LNCAP (cell line): ENCODE measurements at regions not wholly inside any gene's neighbourhood (a gene's known extent, or its start where the extent isn't known, plus 50 kb on each side); places are given as distances from the start of the nearest gene placed in this dataset.

ENCODE experiments used
- TF ChIP-seq, protein P1 (sequence below): fragments of 450-650 bp; IDR thresholded peaks from 2 replicates; pipeline ENCODE4 v1.5.1; 2017; ENCODE audit warnings: mild to moderate bottlenecking

- TF ChIP-seq, protein P1, sequence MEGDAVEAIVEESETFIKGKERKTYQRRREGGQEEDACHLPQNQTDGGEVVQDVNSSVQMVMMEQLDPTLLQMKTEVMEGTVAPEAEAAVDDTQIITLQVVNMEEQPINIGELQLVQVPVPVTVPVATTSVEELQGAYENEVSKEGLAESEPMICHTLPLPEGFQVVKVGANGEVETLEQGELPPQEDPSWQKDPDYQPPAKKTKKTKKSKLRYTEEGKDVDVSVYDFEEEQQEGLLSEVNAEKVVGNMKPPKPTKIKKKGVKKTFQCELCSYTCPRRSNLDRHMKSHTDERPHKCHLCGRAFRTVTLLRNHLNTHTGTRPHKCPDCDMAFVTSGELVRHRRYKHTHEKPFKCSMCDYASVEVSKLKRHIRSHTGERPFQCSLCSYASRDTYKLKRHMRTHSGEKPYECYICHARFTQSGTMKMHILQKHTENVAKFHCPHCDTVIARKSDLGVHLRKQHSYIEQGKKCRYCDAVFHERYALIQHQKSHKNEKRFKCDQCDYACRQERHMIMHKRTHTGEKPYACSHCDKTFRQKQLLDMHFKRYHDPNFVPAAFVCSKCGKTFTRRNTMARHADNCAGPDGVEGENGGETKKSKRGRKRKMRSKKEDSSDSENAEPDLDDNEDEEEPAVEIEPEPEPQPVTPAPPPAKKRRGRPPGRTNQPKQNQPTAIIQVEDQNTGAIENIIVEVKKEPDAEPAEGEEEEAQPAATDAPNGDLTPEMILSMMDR, result no peak
These were observed 54.6 kb upstream of the TBX3 start for GRCh38 chr12:114738460-114739184.

DNA sequence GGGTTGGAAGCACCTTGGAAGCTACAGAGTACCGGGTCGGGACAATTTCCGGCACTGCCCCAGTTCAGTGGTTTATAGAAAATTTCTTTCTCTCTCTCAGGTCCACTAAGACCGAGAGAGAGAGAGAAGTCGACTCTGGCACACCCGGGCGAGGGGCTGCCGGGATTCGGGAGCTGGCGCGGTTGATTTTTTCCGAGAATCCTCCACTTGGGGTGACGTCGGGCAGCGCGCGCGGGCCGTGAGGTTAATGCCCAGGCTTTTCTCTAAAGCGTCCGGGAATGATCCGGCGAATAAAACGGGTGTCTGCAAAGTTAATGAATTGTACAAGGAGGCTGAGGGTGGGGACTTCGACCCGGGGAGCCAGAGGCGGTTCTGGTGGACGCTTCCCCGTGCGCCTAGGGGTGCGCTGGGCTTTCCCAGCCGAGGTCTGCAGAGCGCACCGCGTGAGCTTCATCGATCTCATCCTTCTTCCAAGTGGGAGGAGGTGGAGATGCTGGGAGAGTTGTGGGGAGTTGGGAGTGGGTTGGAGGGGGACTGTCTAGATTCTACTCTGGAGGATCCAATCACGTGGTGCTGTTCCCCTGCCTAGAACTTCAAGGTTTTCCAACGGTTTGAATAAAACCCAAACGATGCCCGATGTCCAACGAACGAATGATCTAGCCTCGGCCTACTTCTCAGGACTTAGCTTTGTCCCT, 51.9 kb upstream of the TBX3 start:
- TF ChIP-seq, protein P1, result no peak

GRCh38 chr12:114735011-114735410, 51.0 kb upstream of the TBX3 start:
- TF ChIP-seq, protein P1, result no peak

DNA sequence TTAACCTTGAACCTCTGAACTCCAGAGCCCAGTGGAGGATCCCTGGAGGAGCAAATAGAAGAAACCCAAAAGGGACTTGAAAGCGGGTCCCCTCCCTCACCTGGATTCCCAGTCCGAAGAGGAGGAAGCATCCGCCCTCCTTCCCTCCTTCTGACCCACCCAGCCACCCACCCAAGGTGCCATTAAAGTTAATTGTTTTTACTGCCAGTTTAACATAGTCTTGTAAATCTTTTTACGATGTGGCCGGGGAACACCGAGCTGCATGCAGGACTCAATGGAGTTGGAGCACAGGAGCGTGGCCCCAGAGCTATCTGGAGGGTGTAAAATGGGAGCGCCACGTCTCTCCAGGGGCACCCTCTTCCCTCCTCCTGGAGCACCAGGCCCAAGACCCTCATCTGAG, 49.9 kb upstream of the TBX3 start:
- TF ChIP-seq, protein P1, result no peak
